K562 (cell line): ENCODE measurements at regions not wholly inside any gene's neighbourhood (a gene's known extent, or its start where the extent isn't known, plus 50 kb on each side); places are given as distances from the start of the nearest gene placed in this dataset.

Source experiments
- ATAC-seq: fragments of 200-7000 bp; cut with Tn5 transposase; 3 replicates; pipeline ENCODE4 v1.9.1; 2020; ENCODE audit warnings: moderate library complexity
- BruUV-seq: library from RNA; stranded (reverse); fragments of 400-500 nt; replicated peaks from 2 replicates; lab custom pipeline; 2021; lab: Mats Ljungman, UMichigan
- CTCF ChIA-PET: fragments of 300-600 bp; formaldehyde crosslinking; extraction: SDS; loops from one replicate; lab custom pipeline; 2021; ENCODE audit warnings: low intra/inter-chr PET ratio; lab: Yijun Ruan, JAX
- POLR2A ChIA-PET: fragments of 300-600, 350-650 bp; sonication (Branson Sonifier 250); formaldehyde crosslinking; extraction: SDS; loops from one replicate; lab custom pipeline; 2021; ENCODE audit warnings: antibody characterized with exemption, inconsistent platforms; lab: Yijun Ruan, JAX
- DNase-seq, 4 experiments: peaks; one replicate each; pipeline versions ENCODE4 v3.0.0 to v3.0.0-alpha.2; 2011 to 2018; ENCODE audit warnings: low spot score in 3 of 4, mixed read lengths in 3 of 4; ENCODE audit errors: extremely low read depth in 1 of 4
- FAIRE-seq: peaks from 2 replicates; lab custom pipeline; 2011; peaks lifted over from hg19 to GRCh38; lab: Jason Lieb, UNC
- H2AFZ ChIP-seq: 2 replicates; pipeline ENCODE4 v1.6.0; 2011; ENCODE audit warnings: low read depth, low read length, control low read depth, inconsistent platforms
- H3K27ac ChIP-seq: fragments of 200-600 bp; 3 replicates; pipeline ENCODE4 v1.8.0; 2011; ENCODE audit warnings: low read depth, mild to moderate bottlenecking, control low read depth, inconsistent platforms, low read length, moderate library complexity, mixed read lengths; ENCODE audit errors: extremely low read depth
- H3K27me3 ChIP-seq, 2 experiments: fragments of 300-600 bp in 1 of 2; 2 replicates in 1 of 2; 3 replicates in 1 of 2; pipeline versions ENCODE4 v1.6.0 to v1.8.0; 2011; ENCODE audit warnings: inconsistent platforms in 2 of 2, low read length in 2 of 2, mild to moderate bottlenecking in 1 of 2, mixed read lengths in 1 of 2, moderate library complexity in 1 of 2; ENCODE audit not compliant: control insufficient read depth in 2 of 2, insufficient read depth in 2 of 2
- H3K36me3 ChIP-seq: fragments of 300-600 bp; 3 replicates; pipeline ENCODE4 v1.8.0; 2011; ENCODE audit warnings: mild to moderate bottlenecking, low read length, inconsistent platforms; ENCODE audit not compliant: control insufficient read depth, insufficient read depth
- H3K4me1 ChIP-seq, 2 experiments: fragments of 200-600 bp in 1 of 2; replicated peaks in 1 of 2; 2 replicates in 1 of 2; 3 replicates in 1 of 2; pipeline versions ENCODE4 v1.5.1 to v1.8.0; 2011; ENCODE audit warnings: inconsistent platforms in 2 of 2, low read length in 2 of 2, mild to moderate bottlenecking in 1 of 2, mixed read lengths in 1 of 2, moderate library complexity in 1 of 2; ENCODE audit not compliant: control insufficient read depth in 2 of 2, insufficient read depth in 2 of 2
- H3K4me2 ChIP-seq: 2 replicates; pipeline ENCODE4 v1.6.1; 2011; ENCODE audit warnings: low read length, control low read depth, inconsistent platforms, mixed read lengths; ENCODE audit not compliant: insufficient read depth
- H3K4me3 ChIP-seq: fragments of 200-600 bp; sonication (generic), shearing (Covaris generic); 2 replicates; pipeline ENCODE4 v1.5.1; 2016; ENCODE audit warnings: control low read depth, inconsistent platforms
- H3K79me2 ChIP-seq: fragments of 200-600 bp; 3 replicates; pipeline ENCODE4 v1.8.0; 2011; ENCODE audit warnings: low read length, inconsistent platforms; ENCODE audit not compliant: control insufficient read depth, insufficient read depth
- H3K9ac ChIP-seq, 2 experiments: 2 replicates each; pipeline versions ENCODE4 v1.6.0 to v1.6.1; 2011; ENCODE audit warnings: low read depth in 2 of 2, low read length in 2 of 2, control low read depth in 1 of 2, inconsistent platforms in 1 of 2, mild to moderate bottlenecking in 1 of 2, mixed read lengths in 1 of 2; ENCODE audit not compliant: insufficient read depth in 1 of 2
- H3K9me1 ChIP-seq: one replicate; pipeline ENCODE4 v1.6.0; 2011; ENCODE audit warnings: inconsistent platforms, mild to moderate bottlenecking, low read length, moderate library complexity; ENCODE audit not compliant: control insufficient read depth, insufficient read depth
- H3K9me3 ChIP-seq: replicated peaks from 2 replicates; pipeline ENCODE4 v1.5.1; 2011; ENCODE audit warnings: low read depth, low read length, inconsistent platforms; ENCODE audit not compliant: control insufficient read depth, insufficient read depth
- H4K20me1 ChIP-seq: replicated peaks from 2 replicates; pipeline ENCODE4 v1.6.1; 2011; ENCODE audit warnings: low read length, inconsistent platforms, mixed read lengths; ENCODE audit not compliant: control insufficient read depth, insufficient read depth
- CHD1 ChIP-seq: fragments of 200-600 bp; sonication (generic); IDR thresholded peaks from one replicate; pipeline ENCODE4 v1.6.1; 2012; ENCODE audit warnings: mild to moderate bottlenecking, moderate library complexity, low read length, inconsistent platforms
- GABPB2 ChIP-seq: fragments of 250-450 bp; sonication (Bioruptor Pico); conservative IDR thresholded peaks from 2 replicates; pipeline ENCODE4 v1.5.1; 2021; ENCODE audit warnings: mild to moderate bottlenecking
- HMBOX1 ChIP-seq: sonication (generic); IDR thresholded peaks from 2 replicates; pipeline ENCODE4 v1.6.1; 2016
- HMGXB4 ChIP-seq: sonication (generic); formaldehyde crosslinking; IDR thresholded peaks from 2 replicates; pipeline ENCODE4 v1.8.1; 2023; ENCODE audit warnings: mild to moderate bottlenecking, missing genetic modification reagents
- IFI16 ChIP-seq: fragments of 250-450 bp; sonication (Bioruptor Pico); IDR thresholded peaks from 2 replicates; pipeline ENCODE4 v2.1.2; 2022; ENCODE audit warnings: mild to moderate bottlenecking, inconsistent platforms
- KDM1A ChIP-seq, 2 experiments: fragments of 450-650 bp; IDR thresholded peaks; 2 replicates each; pipeline ENCODE4 v1.6.1; 2016; ENCODE audit warnings: mild to moderate bottlenecking in 2 of 2
- KHSRP ChIP-seq: fragments of 450-650 bp; IDR thresholded peaks from 2 replicates; pipeline ENCODE4 v1.6.1; 2017
- MAX ChIP-seq: sonication (generic); formaldehyde crosslinking; IDR thresholded peaks from 2 replicates; pipeline ENCODE4 v1.9.0; 2022; ENCODE audit warnings: mild to moderate bottlenecking, missing genetic modification reagents
- MBD1 ChIP-seq: fragments of 250-450 bp; sonication (Bioruptor Pico); IDR thresholded peaks from 2 replicates; pipeline ENCODE4 v1.8.0; 2022; ENCODE audit warnings: inconsistent platforms
- MYBL2 ChIP-seq, 2 experiments: fragments of 450-650 bp in 1 of 2; sonication (generic) in 1 of 2; formaldehyde crosslinking in 1 of 2; IDR thresholded peaks; 2 replicates each; pipeline versions ENCODE4 v1.6.1 to v1.8.1; 2017 to 2022; ENCODE audit warnings: borderline replicate concordance in 1 of 2, inconsistent platforms in 1 of 2, low read depth in 1 of 2, mild to moderate bottlenecking in 1 of 2, missing genetic modification reagents in 1 of 2, moderate library complexity in 1 of 2
- PRMT5 ChIP-seq: sonication (generic); formaldehyde crosslinking; IDR thresholded peaks from 2 replicates; pipeline ENCODE4 v1.5.0; 2020; ENCODE audit warnings: missing genetic modification reagents
- SETDB1 ChIP-seq: IDR thresholded peaks from one replicate; pipeline ENCODE4 v1.6.1; 2012; ENCODE audit warnings: low read length, control low read depth, inconsistent platforms
- THAP7 ChIP-seq: fragments of 250-450 bp; sonication (Bioruptor Pico); IDR thresholded peaks from 2 replicates; pipeline ENCODE4 v1.5.0; 2021
- ZNF280A ChIP-seq: fragments of 450-650 bp; IDR thresholded peaks from 2 replicates; pipeline ENCODE4 v1.6.1; 2018; ENCODE audit warnings: mild to moderate bottlenecking, low read depth; ENCODE audit not compliant: partially characterized antibody
- ZNF384 ChIP-seq: IDR thresholded peaks from 2 replicates; pipeline ENCODE4 v1.6.1; 2012; ENCODE audit warnings: low read depth, low read length, improper control_type of control experiment
- ZNF507 ChIP-seq: conservative IDR thresholded peaks from 2 replicates; pipeline ENCODE4 v1.6.1; 2017; ENCODE audit warnings: missing genetic modification characterization, missing compliant biosample characterization
- WGBS: fragments of 100-300 bp; shearing (Covaris generic); methylation state at CpG from one replicate; pipeline ENCODE4 v1.1.6; 2016; ENCODE audit warnings: low coverage, mixed read lengths; ENCODE audit not compliant: insufficient coverage; ENCODE audit errors: missing lambda C conversion rate; 5-methylcytosine and 5-hydroxymethylcytosine counted together
- in situ Hi-C: fragments of 300-500 bp; cut with MboI; formaldehyde crosslinking; loops from 4 replicates; pipeline ENCODE4 v1.15.0; 2018; ENCODE audit warnings: inconsistent platforms, mixed read lengths
- intact Hi-C: fragments of 100-400 bp; cut with micrococcal nuclease; formaldehyde crosslinking; loops from 2 replicates; pipeline ENCODE4 v1.14.2; 2022

GRCh38 chr11:115820026-115820425 lies 315.8 kb upstream of the CADM1 start (continued):
- no peak for TF ChIP-seq MYBL2 (IDR thresholded peaks at IDR 0.05; ENCODE audit: low read depth)
- no peak for TF ChIP-seq MYBL2 (CRISPR knock-in tag; IDR thresholded peaks at IDR 0.05; ENCODE audit: borderline replicate concordance)
- no peak for TF ChIP-seq ZNF384
- TF ChIP-seq PRMT5 (CRISPR knock-in tag), result no peak
- TF ChIP-seq GABPB2 (CRISPR knock-in tag), result no peak
- no peak for TF ChIP-seq MAX (CRISPR knock-in tag)
- TF ChIP-seq THAP7, result no peak

- no peaks in the 10 kb centered on the region for H4K20me1 ChIP-seq
- in situ Hi-C loops (no loop called here), intact Hi-C loops (no loop called here)
- no TSS peak for BruUV-seq
- WGBS, result 0% methylated on average over 3 of the region's 3 CpGs
- H3K27me3 ChIP-seq, result no peaks in the 10 kb centered on the region
- no peak overlapping the region for H2AFZ ChIP-seq
- ATAC-seq, result no peak
- no peak overlapping the region for H3K9ac ChIP-seq
- H3K79me2 ChIP-seq, result no peaks in the 10 kb centered on the region
- no peak for FAIRE-seq
- no peaks in the 10 kb centered on the region for H3K9me3 ChIP-seq
- H3K4me2 ChIP-seq, result no peak overlapping the region
- no peak overlapping the region for H3K4me3 ChIP-seq
- no peaks in the 10 kb centered on the region for H3K4me1 ChIP-seq
- DNase-seq, result no peak
- ChIA-PET POLR2A (no interaction called here), CTCF (no interaction called here)
- no peaks in the 10 kb centered on the region for H3K9me1 ChIP-seq
- no peaks in the 10 kb centered on the region for H3K36me3 ChIP-seq
- H3K27ac ChIP-seq, result no peak overlapping the region
- TF ChIP-seq IFI16 (CRISPR knock-in tag), result no peak
- no peak for TF ChIP-seq HMGXB4 (CRISPR knock-in tag)
- no peak for TF ChIP-seq CHD1
- TF ChIP-seq ZNF507 (tag), result no peak
- TF ChIP-seq SETDB1, result no peak
- no peak for TF ChIP-seq HMBOX1
- no peak for TF ChIP-seq MBD1 (CRISPR knock-in tag)
- TF ChIP-seq KHSRP, result no peak
- TF ChIP-seq ZNF280A, result no peak
- TF ChIP-seq KDM1A (IDR thresholded peaks at IDR 0.05), result no peak
Observed at GRCh38 chr11:115819014-115819413, 314.8 kb upstream of the CADM1 start.
